ENCODE measurements at regions not wholly inside any gene's neighbourhood (a gene's known extent, or its start where the extent isn't known, plus 50 kb on each side); places are given as distances from the start of the nearest gene placed in this dataset.

- H3K4me3 Mint-ChIP-seq (ENCODE audit: unreplicated experiment) = no peak overlapping the region
- no TSS peak for BruUV-seq (replicated peaks)
- intact Hi-C loops (cut with micrococcal nuclease) = no loop called here
- H3K9me3 Mint-ChIP-seq (ENCODE audit: unreplicated experiment) = no peaks in the 10 kb centered on the region
- H3K27me3 Mint-ChIP-seq (ENCODE audit: insufficient read depth, unreplicated experiment) = no peaks in the 10 kb centered on the region
- ChIA-PET CTCF (no interaction called here), POLR2A (no interaction called here)
- H3K4me1 Mint-ChIP-seq (ENCODE audit: insufficient read depth, unreplicated experiment) = peaks cover 6% of the 10 kb centered on the region
- TF ChIP-seq CTCF (IDR thresholded peaks at IDR 0.05; ENCODE audit: unreplicated experiment) = no peak
- DNase-seq (ENCODE audit: unreplicated experiment) = no peak
- no peaks in the 10 kb centered on the region for H3K36me3 Mint-ChIP-seq (ENCODE audit: insufficient read depth, unreplicated experiment)
- H3K27ac Mint-ChIP-seq (ENCODE audit: low read depth, unreplicated experiment) = no peak overlapping the region
Observed at GRCh38 chr7:46996972-46997371, 584.9 kb downstream of the TNS3 start.

DNA sequence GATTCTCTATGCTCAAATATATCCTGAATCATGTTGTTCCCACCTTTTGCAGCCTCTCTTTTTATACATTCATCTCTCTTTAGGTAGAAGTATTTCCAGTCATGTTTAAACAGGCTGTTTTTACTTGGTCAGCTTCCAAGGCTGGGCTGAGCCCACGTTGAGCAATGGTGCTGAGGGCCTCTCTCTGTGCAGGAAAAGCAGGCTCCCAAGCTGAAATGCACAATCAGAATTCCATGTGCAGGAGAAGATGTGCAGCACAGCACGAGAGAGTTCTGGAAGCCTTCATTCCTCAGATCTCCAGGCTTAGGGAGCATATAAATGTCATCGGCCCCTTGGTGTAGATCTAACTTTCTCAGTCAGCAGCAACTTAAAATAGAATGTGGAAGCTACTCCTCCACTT is 588.5 kb downstream of the TNS3 start:
- Mint-ChIP-seq H3K4me1 (ENCODE audit: insufficient read depth, unreplicated experiment) (peaks cover 6% of the 10 kb centered on the region), H3K27ac (ENCODE audit: low read depth, unreplicated experiment) (no peak overlapping the region), H3K9me3 (ENCODE audit: unreplicated experiment) (no peaks in the 10 kb centered on the region), H3K36me3 (ENCODE audit: insufficient read depth, unreplicated experiment) (no peaks in the 10 kb centered on the region), H3K27me3 (ENCODE audit: insufficient read depth, unreplicated experiment) (no peaks in the 10 kb centered on the region), H3K4me3 (ENCODE audit: unreplicated experiment) (no peak overlapping the region)
- BruUV-seq (replicated peaks) = no TSS peak
- DNase-seq (ENCODE audit: unreplicated experiment) = peak; percentile 36
- intact Hi-C loops (cut with micrococcal nuclease) = no loop called here
- ChIA-PET CTCF (interaction anchor here (0.9 kb wide), 2 partner anchors 14 to 22 kb away, joined by 3 to 4 read pairs; no protein-coding TSS in a partner anchor), POLR2A (interaction anchor here (0.6 to 1.5 kb wide), 5 partner anchors 14 to 451 kb away, joined by 3 read pairs; no protein-coding TSS in a partner anchor)
- no peak for TF ChIP-seq CTCF (IDR thresholded peaks at IDR 0.05; ENCODE audit: unreplicated experiment)

GRCh38 chr7:46990761-46991160 is 591.1 kb downstream of the TNS3 start:
- POLR2A ChIA-PET = no interaction called here
- H3K27me3 Mint-ChIP-seq (ENCODE audit: insufficient read depth, unreplicated experiment) = no peaks in the 10 kb centered on the region
- H3K36me3 Mint-ChIP-seq (ENCODE audit: insufficient read depth, unreplicated experiment) = no peaks in the 10 kb centered on the region
- H3K4me3 Mint-ChIP-seq (ENCODE audit: unreplicated experiment) = no peak overlapping the region
- intact Hi-C loops (cut with micrococcal nuclease) = no loop called here
- no peaks in the 10 kb centered on the region for H3K9me3 Mint-ChIP-seq (ENCODE audit: unreplicated experiment)
- DNase-seq (ENCODE audit: unreplicated experiment) = no peak
- peaks cover 6% of the 10 kb centered on the region for H3K4me1 Mint-ChIP-seq (ENCODE audit: insufficient read depth, unreplicated experiment)
- CTCF ChIA-PET = interaction anchor here (0.7 kb wide), 1 partner anchor 126 kb away, joined by 3 read pairs; no protein-coding TSS in a partner anchor
- TF ChIP-seq CTCF (IDR thresholded peaks at IDR 0.05; ENCODE audit: unreplicated experiment) = no peak
- no peak overlapping the region for H3K27ac Mint-ChIP-seq (ENCODE audit: low read depth, unreplicated experiment)
- no TSS peak for BruUV-seq (replicated peaks)

- H3K27me3 Mint-ChIP-seq (ENCODE audit: insufficient read depth, unreplicated experiment) = no peaks in the 10 kb centered on the region
- no peak overlapping the region for H3K27ac Mint-ChIP-seq (ENCODE audit: low read depth, unreplicated experiment)
- TF ChIP-seq CTCF (IDR thresholded peaks at IDR 0.05; ENCODE audit: unreplicated experiment) = no peak
- H3K4me1 Mint-ChIP-seq (ENCODE audit: insufficient read depth, unreplicated experiment) = peaks cover 6% of the 10 kb centered on the region
- H3K9me3 Mint-ChIP-seq (ENCODE audit: unreplicated experiment) = no peaks in the 10 kb centered on the region
- intact Hi-C loops (cut with micrococcal nuclease) = no loop called here
- H3K4me3 Mint-ChIP-seq (ENCODE audit: unreplicated experiment) = no peak overlapping the region
- BruUV-seq (replicated peaks) = no TSS peak
- ChIA-PET POLR2A (no interaction called here), CTCF (no interaction called here)
- no peaks in the 10 kb centered on the region for H3K36me3 Mint-ChIP-seq (ENCODE audit: insufficient read depth, unreplicated experiment)
- no peak for DNase-seq (ENCODE audit: unreplicated experiment)
Observed at GRCh38 chr7:46989247-46989646, 592.7 kb downstream of the TNS3 start.
